ENCODE measurements at regions not wholly inside any gene's neighbourhood (a gene's known extent, or its start where the extent isn't known, plus 50 kb on each side); places are given as distances from the start of the nearest gene placed in this dataset.
"Not testable (repeated sequence)": the region's sequence is repeated elsewhere in the genome, so short reads cannot be mapped to it uniquely, and the experiment has no call there.

- not testable (repeated sequence) for DNase-seq
These were observed 1104.1 kb downstream of the RPIA start for GRCh38 chr2:89795530-89795929.

GRCh38 chr2:89797320-89798038 lies 1106.0 kb downstream of the RPIA start:
- DNase-seq = no peak

DNA sequence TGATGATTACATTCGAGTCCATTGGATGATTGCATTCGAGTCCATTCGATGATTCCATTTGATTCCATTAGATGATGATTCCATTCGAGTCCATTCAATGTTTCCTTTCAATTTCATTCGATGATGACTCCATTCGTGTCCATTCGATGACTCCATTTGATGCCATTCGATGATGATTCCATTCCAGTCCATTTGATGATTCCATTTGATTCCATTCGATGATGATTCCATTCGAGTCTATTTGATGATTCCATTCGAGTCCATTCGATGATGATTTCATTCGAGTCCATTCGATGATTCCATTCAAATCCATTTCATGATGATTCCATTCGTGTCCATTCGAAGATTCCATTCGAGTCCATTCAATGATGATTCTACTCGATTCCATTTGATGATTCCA lies 1109.7 kb downstream of the RPIA start:
- DNase-seq = not testable (repeated sequence)

DNA sequence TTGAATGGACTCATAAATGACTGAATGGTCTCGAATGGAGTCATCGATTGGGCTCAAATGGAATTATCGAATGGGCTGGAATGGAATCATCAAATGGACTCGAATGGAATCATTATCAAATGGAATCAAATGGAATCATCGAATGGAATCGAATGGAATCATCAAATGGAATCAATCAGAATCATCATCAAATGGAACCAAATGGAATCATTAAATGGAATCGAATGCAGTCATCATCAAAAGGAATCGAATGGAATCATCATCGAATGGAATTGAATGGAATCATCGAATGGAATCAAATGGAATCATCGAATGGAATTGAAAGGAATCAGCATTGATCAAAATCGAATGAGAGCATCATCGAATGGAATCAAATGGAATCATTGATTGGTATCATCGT lies 1114.9 kb downstream of the RPIA start:
- DNase-seq = not testable (repeated sequence)

- no peak for DNase-seq
These were observed 1119.8 kb downstream of the RPIA start for GRCh38 chr2:89811295-89811694.

GRCh38 chr2:89811910-89812309 lies 1120.4 kb downstream of the RPIA start:
- DNase-seq = not testable (repeated sequence)

GRCh38 chr2:89814359-89814758 lies 1122.9 kb downstream of the RPIA start:
- not testable (repeated sequence) for DNase-seq

DNA sequence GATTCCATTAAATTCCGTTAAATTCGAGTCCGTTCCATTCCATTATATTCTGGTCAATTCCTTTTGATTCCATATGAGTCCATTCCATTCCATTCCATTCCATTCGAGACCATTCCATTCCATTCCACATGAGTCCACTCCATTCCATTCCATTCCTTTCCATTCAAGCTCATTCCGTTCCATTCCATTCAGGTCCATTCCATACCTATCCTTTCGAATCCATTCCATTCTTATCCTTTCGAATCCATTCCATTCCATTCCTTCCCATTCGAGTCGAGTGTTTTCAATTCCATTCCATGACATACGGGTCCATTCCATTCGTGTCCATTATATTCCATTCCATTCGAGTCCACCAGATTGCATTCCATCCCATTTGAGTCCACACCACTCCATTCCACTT lies 1127.4 kb downstream of the RPIA start:
- DNase-seq = no peak

DNA sequence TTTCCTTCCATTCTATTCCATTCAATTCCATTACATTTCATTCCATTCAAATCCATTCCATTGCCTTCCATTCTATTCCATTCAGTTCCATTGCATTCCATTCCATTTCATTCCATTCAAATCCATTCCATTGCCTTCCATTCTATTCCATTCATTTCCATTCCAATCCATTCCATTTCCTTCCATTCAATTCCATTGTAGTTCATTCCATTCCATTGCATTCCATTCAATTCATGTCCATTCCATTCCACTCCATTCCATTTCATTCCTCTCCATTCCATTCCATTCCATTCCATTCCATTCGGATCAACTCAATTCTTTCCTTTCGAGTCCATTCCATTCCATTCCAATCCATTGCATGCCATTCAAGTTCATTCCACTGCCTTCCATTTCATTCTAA lies 1128.3 kb downstream of the RPIA start:
- DNase-seq = no peak

- no peak for DNase-seq
These were observed 1128.8 kb downstream of the RPIA start for GRCh38 chr2:89820248-89820647.

- no peak for DNase-seq
These were observed 1130.0 kb downstream of the RPIA start for GRCh38 chr2:89821455-89821945.

DNA sequence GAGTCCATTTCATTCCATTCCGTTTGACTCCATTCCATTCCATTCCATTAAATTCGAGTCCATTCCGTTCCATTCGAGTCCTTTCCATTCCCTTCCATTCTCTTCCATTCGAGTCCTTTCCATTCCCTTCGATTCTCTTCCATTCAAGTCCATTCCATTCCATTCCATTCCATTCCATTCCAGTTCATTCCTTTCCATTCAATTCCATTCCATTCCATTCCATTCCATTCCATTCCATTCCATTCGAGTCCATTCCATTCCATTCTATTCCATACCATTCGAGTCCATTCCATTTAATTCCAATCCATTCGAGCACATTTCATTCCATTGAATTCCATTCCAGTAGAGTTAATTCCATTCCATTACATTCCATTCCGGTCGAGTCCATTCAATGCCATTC lies 1130.9 kb downstream of the RPIA start:
- DNase-seq = not testable (repeated sequence)

DNA sequence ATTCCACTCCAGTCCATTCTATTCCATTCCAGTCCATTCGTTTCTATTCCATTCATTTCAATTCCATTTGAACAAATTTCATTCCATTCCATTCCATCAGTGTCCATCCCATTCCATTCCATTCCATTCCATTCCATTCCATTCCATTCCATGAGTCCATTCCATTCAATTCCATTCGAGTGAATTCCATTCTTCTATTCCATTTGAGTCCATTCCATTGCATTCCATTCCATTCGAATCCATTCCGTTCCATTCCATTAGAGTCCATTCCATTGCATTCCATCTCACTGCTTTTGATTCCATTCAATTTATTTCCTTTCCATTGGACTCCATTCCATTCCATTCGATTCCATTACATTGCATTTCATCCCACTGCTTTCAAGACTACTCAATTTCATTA lies 1132.1 kb downstream of the RPIA start:
- no peak for DNase-seq

- no peak for DNase-seq
These were observed 1133.6 kb downstream of the RPIA start for GRCh38 chr2:89825034-89825433.

GRCh38 chr2:89826741-89827140 lies 1135.3 kb downstream of the RPIA start:
- DNase-seq = not testable (repeated sequence)

- DNase-seq = not testable (repeated sequence)
These were observed 1136.4 kb downstream of the RPIA start for GRCh38 chr2:89827829-89828228.

- DNase-seq = not testable (repeated sequence)
These were observed 1136.9 kb downstream of the RPIA start for GRCh38 chr2:89828416-89828815.

- not testable (repeated sequence) for DNase-seq
These were observed 1137.6 kb downstream of the RPIA start for GRCh38 chr2:89828961-89829631.

DNA sequence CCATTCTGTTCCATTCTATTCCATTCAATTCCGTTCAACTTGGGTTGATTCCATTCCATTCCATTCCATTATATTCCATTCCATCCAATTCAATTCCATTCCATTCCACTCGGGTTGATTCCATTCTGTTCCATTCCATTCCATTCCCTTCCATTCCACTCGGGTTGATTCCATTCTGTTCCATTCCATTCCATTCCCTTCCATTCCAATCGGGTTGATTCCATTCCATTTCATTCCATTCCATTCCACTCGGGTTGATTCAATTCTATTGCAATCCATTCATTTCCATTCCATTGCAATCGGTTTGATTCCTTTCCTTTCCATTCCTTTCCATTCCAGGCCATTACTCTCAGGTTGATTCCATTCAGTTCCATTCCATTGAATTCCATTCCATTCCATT lies 1138.4 kb downstream of the RPIA start:
- DNase-seq = no peak

GRCh38 chr2:89830341-89831218 lies 1139.1 kb downstream of the RPIA start:
- not testable (repeated sequence) for DNase-seq

DNA sequence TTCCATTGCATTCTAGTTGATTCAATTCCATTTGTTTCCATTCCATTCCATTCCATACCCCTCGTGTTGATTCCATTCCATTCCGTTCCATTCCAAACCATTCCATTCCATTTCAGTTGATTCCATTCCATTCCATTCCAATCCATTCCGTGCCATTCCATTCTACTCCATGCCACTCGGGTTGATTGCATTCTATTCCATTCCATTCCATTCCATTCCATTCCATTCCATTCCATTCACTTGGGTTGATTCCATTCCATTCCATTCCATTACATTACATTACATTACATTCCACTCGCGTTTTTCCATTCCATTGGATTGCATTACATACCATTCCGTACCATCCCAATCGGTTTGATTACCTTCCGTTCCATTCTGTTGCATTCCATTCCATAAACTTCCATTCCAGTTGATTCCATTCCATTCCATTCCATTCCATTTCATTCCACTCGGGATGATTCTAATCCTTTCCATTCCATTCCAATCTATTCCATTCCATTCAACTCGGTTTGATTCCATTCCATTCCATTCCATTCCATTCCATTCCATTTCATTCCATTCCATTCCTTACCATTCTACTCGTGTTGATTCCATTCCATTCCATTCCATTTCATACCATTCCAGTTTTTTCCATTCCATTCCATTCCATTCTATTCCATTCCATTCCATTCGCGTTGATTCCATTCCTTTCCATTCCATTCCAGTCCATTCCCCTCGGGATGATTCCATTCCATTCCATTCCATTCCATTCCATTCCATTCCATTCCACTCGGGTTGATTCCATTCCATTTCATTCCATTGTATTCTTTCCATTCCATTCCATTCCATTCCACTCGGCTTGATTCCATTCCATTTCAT lies 1140.4 kb downstream of the RPIA start:
- DNase-seq = no peak
